GM23248 (cell line): ENCODE measurements at regions not wholly inside any gene's neighbourhood (a gene's known extent, or its start where the extent isn't known, plus 50 kb on each side); places are given as distances from the start of the nearest gene placed in this dataset.

Source experiments
- EZH2 ChIP-seq: fragments of 200-600 bp; sonication (generic); IDR thresholded peaks from 2 replicates; pipeline ENCODE4 v1.6.1; 2018; ENCODE audit warnings: antibody characterized with exemption, mild to moderate bottlenecking; ENCODE audit not compliant: insufficient read depth, poor library complexity, severe bottlenecking
- EZH2phosphoT487 ChIP-seq: fragments of 200-600 bp; sonication (generic); IDR thresholded peaks from 2 replicates; pipeline ENCODE4 v1.6.1; 2018; ENCODE audit warnings: antibody characterized with exemption, moderate library complexity, mild to moderate bottlenecking, low read depth; ENCODE audit not compliant: insufficient read depth

DNA sequence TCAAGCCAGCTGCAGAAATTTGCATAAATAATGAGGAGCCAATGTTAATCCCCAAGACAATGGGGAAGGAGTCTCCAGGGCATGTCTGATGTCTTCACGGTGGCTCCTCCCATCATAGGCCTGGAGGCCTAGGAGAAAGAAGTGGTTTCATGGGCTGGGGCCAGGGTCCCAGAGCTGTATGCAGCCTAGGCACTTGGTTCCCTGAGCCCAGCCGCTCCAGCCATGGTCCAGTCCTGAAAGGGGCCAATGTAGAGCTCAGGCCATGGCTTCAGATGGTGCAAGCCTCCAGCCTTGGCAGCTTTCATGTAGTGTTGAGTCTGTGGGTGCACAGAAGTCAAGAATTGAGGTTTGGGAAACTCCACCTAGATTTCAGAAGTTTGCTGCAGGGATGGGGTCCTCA is 628.2 kb upstream of the GRIA3 start:
- TF ChIP-seq EZH2phosphoT487 (no peak), EZH2 (no peak)
